ENCODE measurements at regions not wholly inside any gene's neighbourhood (a gene's known extent, or its start where the extent isn't known, plus 50 kb on each side); places are given as distances from the start of the nearest gene placed in this dataset.

DNA sequence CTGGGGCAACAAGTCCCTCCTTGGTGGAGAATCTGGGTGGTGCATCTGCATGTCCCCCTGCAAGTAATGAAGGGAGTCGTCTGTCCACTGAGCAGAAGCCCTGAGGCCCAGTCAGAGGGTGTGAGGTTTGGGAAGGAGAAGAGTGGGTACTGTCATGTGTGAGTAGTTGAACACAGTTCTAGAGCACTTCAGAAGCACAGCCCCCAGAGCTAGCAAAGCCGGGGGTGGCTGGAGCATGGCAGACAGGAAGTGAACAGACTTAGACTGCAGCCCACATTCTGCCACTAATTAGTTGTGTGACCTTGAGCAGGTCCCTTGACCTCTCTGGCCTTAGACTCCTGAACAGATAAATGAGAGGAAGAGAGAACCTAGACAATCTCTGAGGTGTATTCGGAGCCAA, 207.6 kb downstream of the UACA start:
- H3K27me3 ChIP-seq (ENCODE audit: insufficient read depth, poor library complexity, severe bottlenecking) = no peaks in the 10 kb centered on the region
- no peak for DNase-seq (ENCODE audit: low read depth in 1 of 2, low spot score in 1 of 2)
- TF ChIP-seq SPI1 (IDR thresholded peaks at IDR 0.05; ENCODE audit: borderline replicate concordance, low read depth) (no peak), CTCF (IDR thresholded peaks at IDR 0.05; ENCODE audit: insufficient read depth, low read length) (no peak), GABPA (IDR thresholded peaks at IDR 0.05; ENCODE audit: low read depth) (no peak), POLR2AphosphoS5 (IDR thresholded peaks at IDR 0.05; ENCODE audit: low read depth) (no peak)
- TF ChIP-seq, protein P1, sequence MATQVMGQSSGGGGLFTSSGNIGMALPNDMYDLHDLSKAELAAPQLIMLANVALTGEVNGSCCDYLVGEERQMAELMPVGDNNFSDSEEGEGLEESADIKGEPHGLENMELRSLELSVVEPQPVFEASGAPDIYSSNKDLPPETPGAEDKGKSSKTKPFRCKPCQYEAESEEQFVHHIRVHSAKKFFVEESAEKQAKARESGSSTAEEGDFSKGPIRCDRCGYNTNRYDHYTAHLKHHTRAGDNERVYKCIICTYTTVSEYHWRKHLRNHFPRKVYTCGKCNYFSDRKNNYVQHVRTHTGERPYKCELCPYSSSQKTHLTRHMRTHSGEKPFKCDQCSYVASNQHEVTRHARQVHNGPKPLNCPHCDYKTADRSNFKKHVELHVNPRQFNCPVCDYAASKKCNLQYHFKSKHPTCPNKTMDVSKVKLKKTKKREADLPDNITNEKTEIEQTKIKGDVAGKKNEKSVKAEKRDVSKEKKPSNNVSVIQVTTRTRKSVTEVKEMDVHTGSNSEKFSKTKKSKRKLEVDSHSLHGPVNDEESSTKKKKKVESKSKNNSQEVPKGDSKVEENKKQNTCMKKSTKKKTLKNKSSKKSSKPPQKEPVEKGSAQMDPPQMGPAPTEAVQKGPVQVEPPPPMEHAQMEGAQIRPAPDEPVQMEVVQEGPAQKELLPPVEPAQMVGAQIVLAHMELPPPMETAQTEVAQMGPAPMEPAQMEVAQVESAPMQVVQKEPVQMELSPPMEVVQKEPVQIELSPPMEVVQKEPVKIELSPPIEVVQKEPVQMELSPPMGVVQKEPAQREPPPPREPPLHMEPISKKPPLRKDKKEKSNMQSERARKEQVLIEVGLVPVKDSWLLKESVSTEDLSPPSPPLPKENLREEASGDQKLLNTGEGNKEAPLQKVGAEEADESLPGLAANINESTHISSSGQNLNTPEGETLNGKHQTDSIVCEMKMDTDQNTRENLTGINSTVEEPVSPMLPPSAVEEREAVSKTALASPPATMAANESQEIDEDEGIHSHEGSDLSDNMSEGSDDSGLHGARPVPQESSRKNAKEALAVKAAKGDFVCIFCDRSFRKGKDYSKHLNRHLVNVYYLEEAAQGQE (IDR thresholded peaks at IDR 0.05; ENCODE audit: insufficient replicate concordance, low read depth) = no peak
- H3K27ac ChIP-seq (replicated peaks) = no peak overlapping the region
- H3K4me3 ChIP-seq (replicated peaks; ENCODE audit: insufficient read depth, low read length) = no peak overlapping the region

- TF ChIP-seq POLR2AphosphoS5 (IDR thresholded peaks at IDR 0.05; ENCODE audit: low read depth) (no peak), SPI1 (IDR thresholded peaks at IDR 0.05; ENCODE audit: borderline replicate concordance, low read depth) (no peak), CTCF (IDR thresholded peaks at IDR 0.05; ENCODE audit: insufficient read depth, low read length) (no peak), GABPA (IDR thresholded peaks at IDR 0.05; ENCODE audit: low read depth) (no peak)
- TF ChIP-seq, protein P1 (IDR thresholded peaks at IDR 0.05; ENCODE audit: insufficient replicate concordance, low read depth) = no peak
- Histone ChIP-seq H3K27ac (replicated peaks) (no peak overlapping the region), H3K4me3 (replicated peaks; ENCODE audit: insufficient read depth, low read length) (no peak overlapping the region), H3K27me3 (ENCODE audit: insufficient read depth, poor library complexity, severe bottlenecking) (no peaks in the 10 kb centered on the region)
- no peak for DNase-seq (ENCODE audit: low read depth in 1 of 2, low spot score in 1 of 2)
Observed at GRCh38 chr15:70547846-70548487, 215.4 kb downstream of the UACA start.

GRCh38 chr15:70545526-70545925, 217.8 kb downstream of the UACA start:
- Histone ChIP-seq H3K4me3 (replicated peaks; ENCODE audit: insufficient read depth, low read length) (no peak overlapping the region), H3K27ac (replicated peaks) (no peak overlapping the region), H3K27me3 (ENCODE audit: insufficient read depth, poor library complexity, severe bottlenecking) (no peaks in the 10 kb centered on the region)
- TF ChIP-seq GABPA (IDR thresholded peaks at IDR 0.05; ENCODE audit: low read depth) (no peak), POLR2AphosphoS5 (IDR thresholded peaks at IDR 0.05; ENCODE audit: low read depth) (no peak), SPI1 (IDR thresholded peaks at IDR 0.05; ENCODE audit: borderline replicate concordance, low read depth) (no peak), CTCF (IDR thresholded peaks at IDR 0.05; ENCODE audit: insufficient read depth, low read length) (no peak)
- TF ChIP-seq, protein P1 (IDR thresholded peaks at IDR 0.05; ENCODE audit: insufficient replicate concordance, low read depth) = no peak
- no peak for DNase-seq (ENCODE audit: low read depth in 1 of 2, low spot score in 1 of 2)
